IMR-90 (cell line): ENCODE measurements at regions not wholly inside any gene's neighbourhood (a gene's known extent, or its start where the extent isn't known, plus 50 kb on each side); places are given as distances from the start of the nearest gene placed in this dataset.
A peak's percentile ranks its signal among the peaks of the same experiment; 100 is the strongest.

ENCODE experiments used
- ATAC-seq: fragments of 200-7000 bp; cut with Tn5 transposase; 2 replicates; pipeline ENCODE4 v1.9.1; 2020; ENCODE audit warnings: low read depth, mild to moderate bottlenecking, moderate library complexity
- BruUV-seq: library from RNA; stranded (reverse); fragments of 400-500 nt; replicated peaks from 2 replicates; lab custom pipeline; 2021; lab: Mats Ljungman, UMichigan
- CTCF ChIA-PET: fragments of 300-600 bp; formaldehyde crosslinking; extraction: SDS; loops from one replicate; lab custom pipeline; 2021; ENCODE audit warnings: antibody characterized with exemption; lab: Yijun Ruan, JAX
- POLR2A ChIA-PET: fragments of 300-600 bp; sonication (Branson Sonifier 250); formaldehyde crosslinking; loops from one replicate; lab custom pipeline; 2022; ENCODE audit warnings: antibody characterized with exemption; ENCODE audit not compliant: unreplicated experiment; lab: Charles Lee
- DNase-seq: peaks from one replicate; pipeline ENCODE4 v3.0.0; 2013
- H2AFZ ChIP-seq: replicated peaks from 2 replicates; pipeline ENCODE3; 2013; ENCODE audit warnings: low read length, mild to moderate bottlenecking; ENCODE audit not compliant: poor library complexity
- H2AK5ac ChIP-seq: 2 replicates; pipeline ENCODE4 v1.6.1; 2013; ENCODE audit warnings: low read depth, low read length, inconsistent platforms
- H2AK9ac ChIP-seq: replicated peaks from 2 replicates; pipeline ENCODE3; 2013; ENCODE audit warnings: mild to moderate bottlenecking, low read depth, low read length, moderate library complexity; ENCODE audit not compliant: poor library complexity
- H2BK120ac ChIP-seq: 2 replicates; pipeline ENCODE4 v1.6.1; 2013; ENCODE audit warnings: low read depth, low read length, inconsistent platforms
- H2BK15ac ChIP-seq: 3 replicates; pipeline ENCODE4 v1.6.1; 2013; ENCODE audit warnings: low read depth, low read length, inconsistent platforms
- H2BK20ac ChIP-seq: 2 replicates; pipeline ENCODE4 v1.6.1; 2013; ENCODE audit warnings: low read depth, mild to moderate bottlenecking, inconsistent platforms, low read length, moderate library complexity
- H2BK5ac ChIP-seq: 2 replicates; pipeline ENCODE4 v1.6.1; 2013; ENCODE audit warnings: mild to moderate bottlenecking, low read depth, low read length, inconsistent platforms; ENCODE audit not compliant: poor library complexity, severe bottlenecking
- H3K14ac ChIP-seq: replicated peaks from 2 replicates; pipeline ENCODE4 v1.6.1; 2013; ENCODE audit warnings: low read depth, low read length, inconsistent platforms
- H3K18ac ChIP-seq: 2 replicates; pipeline ENCODE4 v1.6.1; 2013; ENCODE audit warnings: low read depth, low read length, control low read depth
- H3K23ac ChIP-seq: 2 replicates; pipeline ENCODE4 v1.6.1; 2013; ENCODE audit warnings: low read depth, low read length, inconsistent platforms
- H3K27ac ChIP-seq: 2 replicates; pipeline ENCODE4 v1.5.1; 2013; ENCODE audit warnings: mild to moderate bottlenecking, control low read depth, low read length; ENCODE audit not compliant: insufficient read depth
- H3K27me3 ChIP-seq: 2 replicates; pipeline ENCODE4 v1.6.1; 2013; ENCODE audit warnings: low read length; ENCODE audit not compliant: control insufficient read depth, insufficient read depth
- H3K36me3 ChIP-seq: 2 replicates; pipeline ENCODE4 v1.6.1; 2013; ENCODE audit warnings: low read length, mixed read lengths; ENCODE audit not compliant: control insufficient read depth, insufficient read depth
- H3K4ac ChIP-seq: 2 replicates; pipeline ENCODE4 v1.6.1; 2013; ENCODE audit warnings: low read depth, low read length, inconsistent platforms
- H3K4me1 ChIP-seq: 2 replicates; pipeline ENCODE4 v1.6.1; 2013; ENCODE audit warnings: low read length, mixed read lengths; ENCODE audit not compliant: control insufficient read depth, insufficient read depth
- H3K4me2 ChIP-seq: 2 replicates; pipeline ENCODE4 v1.6.1; 2013; ENCODE audit warnings: low read depth, mild to moderate bottlenecking, control low read depth, low read length, moderate library complexity
- H3K4me3 ChIP-seq: 2 replicates; pipeline ENCODE4 v1.5.1; 2013; ENCODE audit warnings: low read depth, mild to moderate bottlenecking, control low read depth, low read length, moderate library complexity; ENCODE audit not compliant: insufficient read depth
- H3K56ac ChIP-seq: 2 replicates; pipeline ENCODE4 v1.6.1; 2013; ENCODE audit warnings: low read length, inconsistent platforms; ENCODE audit not compliant: insufficient read depth; ENCODE audit errors: extremely low read depth
- H3K79me1 ChIP-seq, 2 experiments: 2 replicates each; pipeline ENCODE4 v1.6.1; 2013; ENCODE audit warnings: low read length in 2 of 2, inconsistent platforms in 1 of 2, low read depth in 1 of 2
- H3K9ac ChIP-seq: 2 replicates; pipeline ENCODE4 v1.6.1; 2013; ENCODE audit warnings: low read depth, low read length, control low read depth
- H3K9me1 ChIP-seq: 2 replicates; pipeline ENCODE4 v1.6.1; 2013; ENCODE audit warnings: low read length, inconsistent platforms; ENCODE audit not compliant: insufficient read depth
- H3K9me3 ChIP-seq: 2 replicates; pipeline ENCODE4 v1.6.1; 2013; ENCODE audit warnings: low read length; ENCODE audit not compliant: control insufficient read depth, insufficient read depth
- H4K20me1 ChIP-seq: 2 replicates; pipeline ENCODE4 v1.6.1; 2013; ENCODE audit warnings: low read length, inconsistent platforms; ENCODE audit not compliant: insufficient read depth
- H4K5ac ChIP-seq: 2 replicates; pipeline ENCODE4 v1.6.1; 2013; ENCODE audit warnings: mild to moderate bottlenecking, low read depth, low read length, control low read depth
- H4K8ac ChIP-seq, 2 experiments: 2 replicates each; pipeline ENCODE4 v1.6.1; 2013; ENCODE audit warnings: low read depth in 2 of 2, low read length in 2 of 2, control low read depth in 1 of 2, inconsistent platforms in 1 of 2
- H4K91ac ChIP-seq: 2 replicates; pipeline ENCODE4 v1.6.1; 2013; ENCODE audit warnings: low read depth, low read length, inconsistent platforms; ENCODE audit not compliant: insufficient read depth
- CEBPB ChIP-seq: IDR thresholded peaks from 2 replicates; pipeline ENCODE4 v1.6.1; 2012; ENCODE audit warnings: low read depth, low read length, improper control_type of control experiment
- CHD1 ChIP-seq: IDR thresholded peaks from 2 replicates; pipeline ENCODE4 v1.6.1; 2012; ENCODE audit warnings: low read depth, low read length, improper control_type of control experiment
- FOS ChIP-seq: fragments of 150-350 bp; IDR thresholded peaks from 2 replicates; pipeline ENCODE4 v1.6.1; 2016; ENCODE audit warnings: low read depth, low read length
- MAZ ChIP-seq: IDR thresholded peaks from 2 replicates; pipeline ENCODE4 v1.6.1; 2012; ENCODE audit warnings: low read depth, mild to moderate bottlenecking, low read length, improper control_type of control experiment, moderate library complexity, borderline replicate concordance
- MXI1 ChIP-seq: IDR thresholded peaks from 2 replicates; pipeline ENCODE4 v1.6.1; 2012; ENCODE audit warnings: low read depth, mild to moderate bottlenecking, low read length, moderate library complexity, borderline replicate concordance
- POLR2A ChIP-seq: IDR thresholded peaks from 2 replicates; pipeline ENCODE4 v1.6.1; 2012; ENCODE audit warnings: mild to moderate bottlenecking, low read depth, low read length
- RAD21 ChIP-seq: IDR thresholded peaks from 2 replicates; pipeline ENCODE4 v1.6.1; 2012; ENCODE audit warnings: low read length, improper control_type of control experiment
- RCOR1 ChIP-seq: IDR thresholded peaks from 2 replicates; pipeline ENCODE4 v1.6.1; 2012; ENCODE audit warnings: mild to moderate bottlenecking, low read length, improper control_type of control experiment; ENCODE audit not compliant: insufficient replicate concordance
- SMC3 ChIP-seq: fragments of 150-350 bp; IDR thresholded peaks from 2 replicates; pipeline ENCODE4 v1.6.1; 2016; ENCODE audit warnings: low read depth, mild to moderate bottlenecking, antibody characterized with exemption, low read length, moderate library complexity
- WGBS, 2 experiments: methylation state at CpG; one replicate each; pipeline versions ENCODE4 v1.1.5 to v1.1.7; 2013; ENCODE audit warnings: missing lambda C conversion rate in 2 of 2; ENCODE audit not compliant: insufficient read length in 1 of 2; ENCODE audit errors: extremely low coverage in 2 of 2; 5-methylcytosine and 5-hydroxymethylcytosine counted together
- dilution Hi-C: fragments of 300-500 bp; cut with HindIII; formaldehyde crosslinking; loops from one replicate; pipeline ENCODE4 v1.14.3; 2018; ENCODE audit warnings: low sequenced_read_pairs; ENCODE audit not compliant: unreplicated experiment
- in situ Hi-C: fragments of 300-500 bp; cut with MboI; formaldehyde crosslinking; loops from 3 replicates; pipeline ENCODE4 v1.14.3; 2019; ENCODE audit warnings: low sequenced_read_pairs, inconsistent platforms, mixed read lengths
- intact Hi-C: fragments of 100-400 bp; cut with micrococcal nuclease; formaldehyde crosslinking; loops from 2 replicates; pipeline ENCODE4 v1.10.0; 2022
- TF ChIP-seq, protein P1 (sequence below): fragments of 150-350 bp; IDR thresholded peaks from 2 replicates; pipeline ENCODE4 v1.6.1; 2017; ENCODE audit warnings: mild to moderate bottlenecking, antibody characterized with exemption, low read length, low read depth

GRCh38 chr15:95410757-95411156 lies 919.7 kb upstream of the NR2F2 start:
- 100% methylated on average over 3 of the region's 4 CpGs; no CpG with 5 or more reads in 1 of the 2 experiments for WGBS, 2 experiments
- POLR2A ChIA-PET, result no interaction called here

More at GRCh38 chr15:95410757-95411156, 919.7 kb upstream of the NR2F2 start:
- Histone ChIP-seq H3K23ac (no peak overlapping the region), H2BK20ac (no peak overlapping the region), H2AFZ (no peak overlapping the region), H3K4ac (no peak overlapping the region), H3K18ac (no peak overlapping the region), H3K4me2 (no peak overlapping the region), H3K56ac (no peak overlapping the region), H3K79me1 (no peaks in the 10 kb centered on the region), H2BK120ac (no peak overlapping the region), H3K27ac (no peak overlapping the region), H3K9me1 (peaks cover 2% of the 10 kb centered on the region; the same call in 1 of the 2 replicates), H4K8ac (no peak overlapping the region), H3K4me1 (peaks cover 4% of the 10 kb centered on the region), H3K4me3 (no peak overlapping the region), H2BK5ac (no peak overlapping the region), H4K20me1 (no peaks in the 10 kb centered on the region), H3K36me3 (no peaks in the 10 kb centered on the region), H3K9ac (no peak overlapping the region), H2AK9ac (no peak overlapping the region), H3K27me3 (no peaks in the 10 kb centered on the region), H2AK5ac (no peak overlapping the region), H4K5ac (no peak overlapping the region), H4K91ac (no peak overlapping the region), H2BK15ac (no peak overlapping the region), H3K14ac (0 out of 2 replicates have a peak overlapping the region, but pooled peaks have one; percentile 6), H3K9me3 (no peaks in the 10 kb centered on the region)
- dilution Hi-C loops, result no loop called here
- intact Hi-C loops, result no loop called here
- CTCF ChIA-PET, result no interaction called here
- in situ Hi-C loops, result no loop called here
- ATAC-seq, result no peak
- no peak for TF ChIP-seq CEBPB
- no peak for TF ChIP-seq POLR2A
- no peak for TF ChIP-seq RAD21
- TF ChIP-seq, protein P1, sequence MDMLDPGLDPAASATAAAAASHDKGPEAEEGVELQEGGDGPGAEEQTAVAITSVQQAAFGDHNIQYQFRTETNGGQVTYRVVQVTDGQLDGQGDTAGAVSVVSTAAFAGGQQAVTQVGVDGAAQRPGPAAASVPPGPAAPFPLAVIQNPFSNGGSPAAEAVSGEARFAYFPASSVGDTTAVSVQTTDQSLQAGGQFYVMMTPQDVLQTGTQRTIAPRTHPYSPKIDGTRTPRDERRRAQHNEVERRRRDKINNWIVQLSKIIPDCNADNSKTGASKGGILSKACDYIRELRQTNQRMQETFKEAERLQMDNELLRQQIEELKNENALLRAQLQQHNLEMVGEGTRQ, result no peak
- no peak for TF ChIP-seq MXI1
- no peak for TF ChIP-seq MAZ
- no peak for TF ChIP-seq RCOR1
- no peak for TF ChIP-seq CHD1
- no peak for TF ChIP-seq FOS
- no peak for TF ChIP-seq SMC3
- no peak for DNase-seq
- BruUV-seq, result no TSS peak
